ENCODE measurements at regions not wholly inside any gene's neighbourhood (a gene's known extent, or its start where the extent isn't known, plus 50 kb on each side); places are given as distances from the start of the nearest gene placed in this dataset.

DNA sequence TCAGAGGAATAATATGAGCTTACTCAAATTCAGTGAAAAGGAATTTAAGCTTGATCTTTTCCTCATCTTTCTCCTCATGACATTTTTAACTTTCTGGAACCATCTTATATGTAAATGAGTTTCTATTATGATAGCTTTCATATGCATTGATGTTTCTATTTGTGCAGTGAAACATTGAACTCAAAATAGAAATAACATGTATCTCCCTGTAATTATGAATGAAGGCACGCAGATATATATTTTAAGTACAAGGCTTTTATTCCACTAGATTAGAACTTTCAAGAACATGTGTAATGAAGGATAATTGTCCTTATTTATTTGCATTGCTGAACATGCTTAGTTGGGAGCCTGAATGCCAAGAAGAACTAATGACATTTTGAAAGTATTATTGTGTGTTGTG, 1391.7 kb upstream of the MIR17HG start:
- no peak overlapping the region for H3K4me3 ChIP-seq (ENCODE audit: low read length)
- DNase-seq (ENCODE audit: low read depth, low spot score), result no peak

DNA sequence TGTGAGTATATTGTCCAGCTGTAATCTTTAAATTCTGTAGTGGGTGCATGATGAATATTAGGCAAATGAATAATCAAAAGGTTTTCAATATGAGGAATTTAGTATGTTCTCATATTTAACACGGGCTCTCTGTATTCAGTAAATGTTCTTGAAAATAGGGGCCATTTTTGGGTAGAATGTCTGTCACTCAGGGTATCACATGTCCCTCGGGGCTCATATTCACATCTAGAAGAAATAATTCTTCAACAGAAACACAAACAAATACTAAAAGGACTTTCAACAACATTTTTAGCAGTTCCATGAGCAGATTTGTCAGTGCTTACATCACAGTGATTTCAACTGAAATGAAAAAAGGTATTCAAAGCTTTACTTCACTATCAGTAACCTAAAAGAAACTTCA, 1388.4 kb upstream of the MIR17HG start:
- H3K4me3 ChIP-seq (ENCODE audit: low read length), result no peak overlapping the region
- no peak for DNase-seq (ENCODE audit: low read depth, low spot score)

DNA sequence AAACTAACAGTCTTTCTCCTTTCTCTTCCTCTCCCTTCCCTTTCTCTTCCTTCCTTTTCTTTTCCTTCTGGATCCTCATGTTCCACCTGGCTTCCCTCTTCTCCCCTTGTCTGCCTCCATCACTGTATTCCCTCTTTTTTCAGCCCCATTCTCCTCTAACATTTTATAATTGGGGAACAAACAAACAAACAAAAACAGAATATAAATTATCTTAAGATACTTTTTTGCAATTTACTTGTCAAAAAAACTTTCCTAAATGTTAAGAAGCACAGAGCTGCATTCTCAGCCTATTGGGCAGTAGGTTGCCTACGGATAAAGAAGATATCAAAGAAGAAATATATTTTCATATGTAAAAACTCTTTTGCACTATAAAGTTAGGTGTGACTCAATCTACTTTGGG, 1382.2 kb upstream of the MIR17HG start:
- H3K4me3 ChIP-seq (ENCODE audit: low read length), result no peak overlapping the region
- no peak for DNase-seq (ENCODE audit: low read depth, low spot score)

DNA sequence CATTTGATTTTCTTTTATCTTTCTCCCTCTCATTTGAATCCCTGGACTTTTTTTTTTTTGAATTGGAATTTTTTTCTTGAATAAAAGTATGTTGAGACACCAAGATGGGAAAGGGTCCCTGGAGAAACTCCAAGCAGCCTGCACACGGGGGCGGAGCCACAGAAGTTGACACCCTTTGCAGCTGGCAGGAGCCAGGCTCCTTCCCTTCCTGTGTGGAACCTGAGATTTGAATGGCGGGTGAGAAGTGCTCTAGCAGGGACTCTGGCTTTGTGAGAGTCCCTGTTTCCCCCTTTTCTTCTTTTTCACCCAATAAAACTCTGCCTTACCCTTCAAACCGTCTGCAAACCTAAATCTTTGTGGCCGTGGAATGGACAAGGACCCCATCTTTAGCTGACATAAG, 1381.0 kb upstream of the MIR17HG start:
- H3K4me3 ChIP-seq (ENCODE audit: low read length), result no peak overlapping the region
- no peak for DNase-seq (ENCODE audit: low read depth, low spot score)

DNA sequence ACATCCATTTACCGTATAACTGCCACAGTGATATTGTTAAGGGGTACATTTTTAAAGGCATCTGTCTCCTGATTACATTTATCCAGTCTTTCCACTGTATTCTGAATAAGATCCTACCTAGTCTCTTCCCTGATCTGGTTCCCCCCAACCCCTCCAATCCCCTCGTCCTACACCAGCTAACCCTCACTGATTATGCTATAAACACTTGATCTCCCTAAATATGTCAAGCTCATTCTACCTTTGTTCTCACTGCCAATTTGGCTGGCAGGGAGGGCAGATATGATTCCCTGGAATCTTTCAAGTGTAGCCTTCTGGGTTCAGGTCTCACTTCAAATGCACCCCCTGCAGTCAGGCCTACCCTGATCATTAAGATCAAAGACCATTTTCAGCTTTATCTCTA, 1379.8 kb upstream of the MIR17HG start:
- no peak overlapping the region for H3K4me3 ChIP-seq (ENCODE audit: low read length)
- no peak for DNase-seq (ENCODE audit: low read depth, low spot score)

DNA sequence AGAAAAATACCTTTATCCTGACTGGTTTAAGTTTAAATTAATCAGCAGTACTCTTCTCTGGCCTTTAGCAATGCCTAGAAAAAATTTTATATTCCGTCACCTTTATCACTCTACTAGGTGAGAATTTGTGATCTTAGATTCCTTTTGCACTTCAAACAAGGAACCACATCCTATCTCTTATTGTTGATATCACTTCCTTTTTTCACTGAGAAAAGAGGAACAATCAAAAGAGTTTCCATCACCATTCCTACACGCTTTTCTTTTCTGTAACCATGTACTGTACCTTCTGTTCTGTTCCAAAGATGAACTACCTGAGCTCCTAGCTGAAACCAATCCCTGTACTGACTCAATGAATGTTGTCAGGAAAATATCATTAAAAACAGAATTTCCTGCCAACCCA, 1379.0 kb upstream of the MIR17HG start:
- DNase-seq (ENCODE audit: low read depth, low spot score), result no peak
- no peak overlapping the region for H3K4me3 ChIP-seq (ENCODE audit: low read length)

DNA sequence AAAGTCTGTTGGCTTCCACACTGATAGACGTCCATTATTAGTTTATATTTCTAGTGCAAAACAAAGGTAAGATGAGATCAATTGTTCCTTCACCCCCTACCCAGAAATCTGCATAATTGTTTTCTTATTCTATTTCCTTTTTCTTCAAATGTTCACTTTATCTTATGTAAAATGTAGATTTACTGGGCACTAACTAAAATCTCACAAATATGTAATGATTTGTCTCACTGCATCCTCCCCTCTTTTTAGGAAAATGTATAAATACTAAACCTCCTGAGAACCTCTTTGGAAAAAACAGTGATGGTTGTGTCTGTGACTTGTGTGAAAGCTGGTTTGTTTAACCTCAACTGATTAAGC, 1377.2 kb upstream of the MIR17HG start:
- H3K4me3 ChIP-seq (ENCODE audit: low read length), result no peak overlapping the region
- DNase-seq (ENCODE audit: low read depth, low spot score), result no peak

DNA sequence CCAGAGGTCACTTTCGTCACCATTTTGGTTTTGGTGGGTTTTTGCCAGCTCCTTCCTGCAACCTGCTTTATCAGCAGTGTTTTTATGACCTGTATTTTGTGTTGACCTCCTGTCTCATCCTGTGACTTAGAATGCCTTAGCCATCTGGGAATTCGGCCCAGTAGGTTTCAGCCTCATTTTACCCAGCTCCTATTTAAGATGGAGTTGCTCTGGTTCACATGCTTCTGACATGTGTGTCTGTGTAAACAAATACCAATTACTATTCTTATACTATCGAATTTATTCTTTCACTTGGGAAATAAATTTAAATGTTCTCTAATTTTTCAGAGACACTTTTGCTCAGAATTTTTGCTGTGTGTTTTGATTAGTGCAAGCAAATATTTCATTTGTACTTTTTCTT, 1370.3 kb upstream of the MIR17HG start:
- no peak for DNase-seq (ENCODE audit: low read depth, low spot score)
- no peak overlapping the region for H3K4me3 ChIP-seq (ENCODE audit: low read length)

DNA sequence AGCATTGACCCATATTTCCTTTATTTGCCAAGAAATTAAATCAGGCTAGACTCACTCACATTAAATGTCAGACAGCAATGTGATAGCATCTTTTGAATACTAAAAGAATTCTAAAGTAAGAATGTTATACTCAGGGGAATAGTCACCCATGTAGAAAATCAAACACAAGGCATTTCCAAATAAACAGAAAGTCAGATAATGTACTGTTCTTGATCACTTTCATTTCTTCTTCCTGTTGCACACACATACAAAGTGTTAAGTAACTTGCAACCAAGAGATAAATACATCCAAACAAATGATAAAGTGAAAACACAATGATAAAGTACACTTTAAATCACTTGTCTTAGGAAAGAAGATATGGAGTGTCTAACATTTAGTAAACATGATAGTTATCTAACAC, 1366.6 kb upstream of the MIR17HG start:
- DNase-seq (ENCODE audit: low read depth, low spot score), result no peak
- no peak overlapping the region for H3K4me3 ChIP-seq (ENCODE audit: low read length)

DNA sequence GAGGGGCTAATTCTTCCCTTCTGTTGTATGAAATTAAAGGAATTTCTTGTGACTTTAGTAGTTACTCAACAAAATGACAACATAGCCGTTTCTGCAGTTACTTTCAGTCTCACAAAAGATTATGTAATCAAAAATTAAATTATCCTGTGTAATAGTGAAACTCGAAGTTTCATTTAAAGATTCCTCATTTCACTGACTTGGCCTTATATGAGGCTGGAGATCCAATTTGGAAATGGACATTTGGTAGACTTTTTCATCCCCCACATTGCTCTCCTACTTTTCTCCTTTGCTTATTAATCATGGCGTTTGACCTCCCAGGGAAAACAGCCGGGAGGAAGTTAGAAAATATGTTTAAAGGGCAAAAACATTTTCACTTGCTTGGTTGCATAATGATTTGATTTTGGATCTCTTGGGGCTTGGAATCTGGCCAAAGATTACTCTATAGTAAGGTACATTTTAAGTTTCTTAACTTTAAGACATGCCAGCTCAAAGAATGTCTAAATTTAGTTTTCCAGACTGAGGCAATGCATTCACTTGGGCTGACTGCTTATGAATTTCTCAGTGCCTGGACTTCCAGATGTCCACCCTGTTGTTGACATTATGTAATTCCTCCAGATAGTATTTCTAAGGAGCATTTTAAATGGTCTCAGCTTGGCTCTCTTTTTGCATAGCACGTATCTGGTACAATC, 1364.9 kb upstream of the MIR17HG start:
- no peak overlapping the region for H3K4me3 ChIP-seq (ENCODE audit: low read length)
- DNase-seq (ENCODE audit: low read depth, low spot score), result no peak

DNA sequence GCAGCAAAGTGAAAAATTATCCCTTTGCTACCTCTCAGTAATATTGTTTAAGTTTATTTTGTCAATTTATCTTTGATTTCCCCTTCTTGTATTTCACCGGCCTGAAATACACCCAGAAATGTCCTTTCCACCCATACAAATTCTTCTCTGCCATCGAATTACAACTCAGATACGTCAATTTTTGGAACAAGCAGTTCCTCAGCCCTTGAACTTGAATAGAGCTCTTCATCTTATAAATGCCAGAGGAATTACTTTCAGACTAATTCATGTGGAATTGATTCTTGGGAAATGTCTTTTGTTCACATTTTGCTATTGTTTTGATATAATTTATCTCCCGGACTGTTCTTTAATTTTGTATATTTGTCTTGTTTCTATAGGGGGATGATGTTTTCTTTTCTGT, 1359.3 kb upstream of the MIR17HG start:
- H3K4me3 ChIP-seq (ENCODE audit: low read length), result no peak overlapping the region
- no peak for DNase-seq (ENCODE audit: low read depth, low spot score)

DNA sequence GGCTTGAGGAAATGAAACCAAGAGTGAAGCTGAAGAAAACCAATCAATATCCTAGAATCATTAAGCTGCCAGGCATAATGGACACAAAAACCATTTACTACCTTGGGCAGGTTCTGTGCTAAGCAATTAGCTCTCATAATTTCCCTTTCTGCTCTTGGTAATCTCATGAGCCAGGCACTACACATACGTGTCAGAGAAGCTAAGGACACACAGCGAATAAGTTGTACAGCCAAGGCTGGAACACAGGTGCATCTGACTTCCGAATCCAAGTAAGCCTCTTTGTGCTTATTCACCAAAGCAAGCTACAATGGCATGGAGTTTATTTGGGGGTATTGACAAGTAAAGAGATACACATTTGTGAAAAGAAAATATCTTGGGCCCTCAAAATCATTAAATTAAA, 1343.9 kb upstream of the MIR17HG start:
- DNase-seq (ENCODE audit: low read depth, low spot score), result no peak
- no peak overlapping the region for H3K4me3 ChIP-seq (ENCODE audit: low read length)

DNA sequence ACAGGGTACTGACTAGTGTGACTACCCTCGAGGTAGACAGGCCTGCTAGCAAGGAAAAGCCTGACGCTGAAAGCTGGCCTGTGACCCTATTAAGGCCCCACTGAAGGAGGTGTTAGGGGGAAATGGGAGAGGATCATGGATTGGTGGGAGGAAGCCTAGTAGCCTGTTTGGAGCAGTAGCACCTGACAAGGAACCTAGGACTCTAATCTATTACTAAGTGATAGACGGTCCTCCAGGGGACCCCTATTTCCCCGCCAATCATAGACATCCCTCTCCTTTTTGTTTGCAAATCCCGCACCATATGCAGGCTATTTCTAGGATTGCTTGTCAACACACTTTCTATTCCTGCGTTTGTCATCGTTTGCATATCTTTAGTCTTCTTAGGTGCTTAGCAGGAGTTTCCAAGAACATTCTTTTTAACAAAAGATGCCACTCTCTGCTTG, 1338.8 kb upstream of the MIR17HG start:
- no peak overlapping the region for H3K4me3 ChIP-seq (ENCODE audit: low read length)
- DNase-seq (ENCODE audit: low read depth, low spot score), result no peak

DNA sequence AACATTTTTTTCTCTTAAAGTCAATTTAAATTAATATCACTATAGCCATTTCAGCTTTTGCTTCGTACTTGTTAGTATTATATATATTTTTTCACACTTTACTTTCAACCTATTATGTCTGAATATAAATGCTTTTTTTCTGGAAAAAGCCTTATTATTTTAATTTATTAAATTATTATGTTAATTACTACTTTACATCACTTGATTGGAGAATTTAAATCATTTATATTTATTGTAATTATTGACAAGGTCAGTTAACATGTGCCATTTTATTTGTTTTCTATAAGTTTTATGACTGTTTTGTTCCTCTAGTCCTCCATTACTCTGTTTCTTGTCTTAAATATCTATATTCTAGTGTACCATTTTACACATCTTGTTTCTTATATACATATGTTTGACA, 1333.4 kb upstream of the MIR17HG start:
- no peak for DNase-seq (ENCODE audit: low read depth, low spot score)
- H3K4me3 ChIP-seq (ENCODE audit: low read length), result no peak overlapping the region

DNA sequence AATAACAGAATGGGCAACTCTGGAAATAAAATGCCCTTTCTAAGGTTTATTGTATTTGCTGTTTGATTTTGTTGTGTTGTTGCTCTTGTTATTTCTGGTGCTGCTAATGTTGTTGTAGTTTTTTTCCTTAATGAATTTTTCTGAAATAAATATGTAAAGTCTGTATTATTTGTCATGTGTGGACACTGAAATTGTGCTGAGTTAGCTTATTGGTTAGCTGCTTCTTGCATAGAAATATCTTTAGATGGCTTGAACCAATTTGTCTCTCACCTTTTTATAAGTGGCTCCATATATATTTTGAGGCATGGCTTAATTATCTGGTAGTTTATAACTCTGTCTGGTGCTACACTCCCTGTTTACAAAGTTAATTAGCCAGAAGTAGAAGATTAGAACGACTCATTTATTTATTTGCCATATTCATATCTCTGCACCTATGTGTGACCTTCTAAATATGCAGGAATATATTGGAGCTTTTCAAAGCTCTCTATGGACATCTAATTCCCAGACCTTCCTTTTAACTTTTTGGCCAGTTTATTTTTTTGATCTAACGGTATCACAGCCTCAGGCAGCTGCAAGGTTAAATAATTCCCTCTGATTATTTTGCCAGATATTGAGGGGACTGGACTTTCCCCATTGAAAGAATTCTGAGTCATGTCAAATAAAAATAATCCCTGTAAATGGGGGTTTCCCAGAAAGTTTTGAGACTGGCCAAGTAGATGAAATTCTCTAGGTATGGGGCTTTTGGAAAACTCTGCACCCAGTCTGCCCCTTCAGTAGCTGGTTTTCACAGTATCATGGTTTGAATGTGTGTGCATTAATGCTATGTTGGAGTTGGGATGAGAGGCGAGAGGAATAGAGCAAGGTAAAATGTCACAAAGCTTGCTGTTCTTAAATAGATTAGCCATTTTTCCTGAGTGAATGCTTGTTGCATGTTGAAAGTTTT, 1331.7 kb upstream of the MIR17HG start:
- no peak for DNase-seq (ENCODE audit: low read depth, low spot score)
- no peak overlapping the region for H3K4me3 ChIP-seq (ENCODE audit: low read length)

DNA sequence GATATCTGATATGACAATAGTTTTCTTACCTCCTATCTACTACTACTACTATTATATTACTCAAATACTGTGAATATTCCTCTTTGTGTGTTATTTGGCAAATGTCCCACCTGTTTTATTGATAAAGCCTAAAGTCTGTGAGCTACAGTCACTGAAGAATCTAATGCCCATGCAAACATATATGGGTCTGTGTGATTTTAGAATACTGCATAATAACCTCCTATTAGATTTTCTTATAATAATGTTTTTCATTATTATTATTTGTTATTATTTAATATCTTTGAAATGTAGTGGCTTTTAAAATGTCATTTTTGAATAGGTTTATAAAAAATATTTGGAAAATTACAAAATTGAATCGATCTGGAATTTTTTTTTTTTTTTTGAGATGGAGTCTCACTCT, 1330.8 kb upstream of the MIR17HG start:
- no peak for DNase-seq (ENCODE audit: low read depth, low spot score)
- no peak overlapping the region for H3K4me3 ChIP-seq (ENCODE audit: low read length)

DNA sequence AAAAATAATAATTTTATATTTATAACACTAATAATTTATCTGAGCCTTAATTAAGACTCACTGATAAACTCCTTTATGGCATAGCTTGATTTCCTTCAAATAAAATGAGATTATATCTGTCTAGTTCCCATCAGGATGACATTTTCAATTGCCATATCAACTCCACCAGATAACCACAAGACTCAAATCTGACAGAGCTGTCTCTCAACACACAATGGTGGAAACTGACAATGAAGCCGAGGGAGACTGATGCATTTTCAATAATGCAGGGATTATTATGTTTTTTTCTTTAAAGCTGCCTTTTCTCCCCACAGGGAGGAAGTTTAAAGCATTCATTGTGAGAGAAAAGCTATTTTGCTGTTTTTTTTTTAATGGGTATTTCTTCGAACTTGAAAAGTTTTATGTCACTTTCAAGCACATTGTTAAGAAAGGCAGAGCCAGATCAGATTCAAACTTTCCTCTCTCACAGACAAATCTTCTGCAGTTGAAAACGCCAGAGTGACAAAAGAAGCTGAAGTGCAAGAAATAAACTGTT, 1326.9 kb upstream of the MIR17HG start:
- no peak overlapping the region for H3K4me3 ChIP-seq (ENCODE audit: low read length)
- no peak for DNase-seq (ENCODE audit: low read depth, low spot score)

DNA sequence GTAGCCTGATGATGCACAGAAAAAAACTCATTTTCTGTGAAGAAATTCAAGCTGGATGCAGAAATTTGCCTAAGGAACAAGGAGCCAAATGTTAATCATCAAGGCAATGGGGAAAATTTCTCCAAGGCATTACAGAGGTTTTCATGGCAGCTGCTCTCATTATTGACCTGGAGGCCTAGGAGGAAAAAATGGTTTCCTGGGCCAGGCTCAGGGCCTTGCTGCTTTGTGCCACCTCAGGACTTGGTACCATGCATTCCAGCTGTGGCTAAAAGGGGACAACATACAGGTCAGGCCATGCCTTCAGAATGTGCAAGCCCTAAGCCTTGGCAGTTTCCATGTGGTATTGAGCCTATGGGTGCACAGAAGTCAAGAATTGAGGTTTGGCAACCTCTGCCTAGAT, 1320.1 kb upstream of the MIR17HG start:
- no peak for DNase-seq (ENCODE audit: low read depth, low spot score)
- no peak overlapping the region for H3K4me3 ChIP-seq (ENCODE audit: low read length)

DNA sequence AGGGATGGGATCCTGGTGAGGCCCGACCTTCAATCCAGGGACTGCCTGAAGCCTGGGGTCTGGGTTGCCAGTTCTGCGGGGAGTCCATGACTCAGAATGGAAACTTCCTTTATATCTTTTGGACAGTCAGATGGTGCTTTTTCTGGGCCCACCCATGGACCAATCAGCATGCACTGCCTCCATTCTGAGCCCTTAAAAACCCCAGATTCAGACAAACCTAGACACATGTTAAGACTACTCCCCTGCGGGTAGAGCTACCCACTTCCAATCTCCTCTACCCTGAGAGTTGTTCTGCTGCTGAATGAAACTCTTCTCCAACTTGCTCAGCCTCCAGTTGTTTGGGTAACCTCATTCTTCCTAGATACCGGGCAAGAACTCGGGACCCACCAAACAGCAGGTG, 1315.2 kb upstream of the MIR17HG start:
- H3K4me3 ChIP-seq (ENCODE audit: low read length), result no peak overlapping the region
- DNase-seq (ENCODE audit: low read depth, low spot score), result no peak

DNA sequence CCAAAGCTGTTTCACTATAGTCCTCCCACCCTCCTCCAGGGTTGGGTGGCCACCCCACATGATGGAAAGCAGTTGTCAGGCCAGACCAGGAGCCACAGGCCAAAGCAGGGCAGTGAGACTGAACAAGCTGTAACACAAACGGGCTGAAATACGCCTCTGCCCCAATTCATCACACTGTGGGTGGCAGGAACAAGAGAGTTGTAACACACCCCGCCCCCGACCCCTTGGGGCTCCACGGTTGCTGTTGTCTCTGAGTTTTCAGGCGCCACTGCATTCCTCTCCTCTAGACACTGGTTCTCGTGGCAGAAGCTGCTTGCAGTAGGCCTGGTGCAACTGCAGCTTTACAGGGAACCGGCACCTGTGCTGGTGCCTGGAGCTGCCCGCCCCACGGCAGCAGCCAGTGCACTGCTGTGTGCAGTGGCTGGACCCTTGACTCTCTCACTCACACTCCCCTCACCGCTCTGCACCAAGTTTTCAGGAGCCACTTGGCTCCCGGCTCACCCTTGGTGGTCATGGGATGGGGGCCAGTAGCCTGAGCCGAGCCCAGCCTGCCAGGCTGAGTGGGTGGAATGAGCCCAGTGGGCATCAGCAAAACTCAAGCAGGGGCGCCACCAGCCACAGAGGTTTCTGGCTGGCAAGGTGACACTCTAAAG, 1314.5 kb upstream of the MIR17HG start:
- no peak overlapping the region for H3K4me3 ChIP-seq (ENCODE audit: low read length)
- no peak for DNase-seq (ENCODE audit: low read depth, low spot score)

Data from Jurkat, Clone E6-1 (cell line).